Smooth muscle cell (in vitro differentiated cells): ENCODE measurements at regions not wholly inside any gene's neighbourhood (a gene's known extent, or its start where the extent isn't known, plus 50 kb on each side); places are given as distances from the start of the nearest gene placed in this dataset.

Experiments
- DNase-seq: peaks from one replicate; lab custom pipeline; 2025; ENCODE audit not compliant: unreplicated experiment; lab: John Stamatoyannopoulos, UW
- H2AFZ ChIP-seq: fragments of 200-600 bp; sonication (generic); 2 replicates; pipeline ENCODE4 v1.6.0; 2016; ENCODE audit warnings: antibody characterized with exemption, low read depth, mild to moderate bottlenecking
- H3F3A ChIP-seq: fragments of 200-600 bp; sonication (generic); 2 replicates; pipeline ENCODE4 v1.6.0; 2017; ENCODE audit warnings: antibody characterized with exemption, low read depth
- H3K27ac ChIP-seq: fragments of 200-600 bp; sonication (generic); 2 replicates; pipeline ENCODE4 v1.5.1; 2016; ENCODE audit warnings: low read depth, mild to moderate bottlenecking
- H3K27me3 ChIP-seq: fragments of 200-600 bp; sonication (generic); 2 replicates; pipeline ENCODE4 v1.6.1; 2016; ENCODE audit warnings: low read depth, mild to moderate bottlenecking
- H3K36me3 ChIP-seq: fragments of 200-600 bp; sonication (generic); 2 replicates; pipeline ENCODE4 v1.5.1; 2016; ENCODE audit warnings: low read depth
- H3K4me1 ChIP-seq: fragments of 200-600 bp; sonication (generic); 2 replicates; pipeline ENCODE4 v1.5.1; 2016; ENCODE audit warnings: low read depth
- H3K4me2 ChIP-seq: fragments of 200-600 bp; sonication (generic); 2 replicates; pipeline ENCODE4 v1.6.0; 2016; ENCODE audit warnings: mild to moderate bottlenecking
- H3K4me3 ChIP-seq: fragments of 200-600 bp; sonication (generic); 2 replicates; pipeline ENCODE4 v1.5.1; 2016; ENCODE audit warnings: mild to moderate bottlenecking
- H3K79me2 ChIP-seq: fragments of 200-600 bp; sonication (generic); 2 replicates; pipeline ENCODE4 v1.6.0; 2016; ENCODE audit warnings: low read depth, mild to moderate bottlenecking
- H3K9ac ChIP-seq: fragments of 200-600 bp; sonication (generic); 2 replicates; pipeline ENCODE4 v1.6.0; 2016; ENCODE audit warnings: low read depth
- H3K9me3 ChIP-seq: fragments of 200-600 bp; sonication (generic); replicated peaks from 2 replicates; pipeline ENCODE4 v1.5.1; 2016; ENCODE audit warnings: low read depth
- H4K20me1 ChIP-seq: fragments of 200-600 bp; sonication (generic); 2 replicates; pipeline ENCODE4 v1.6.0; 2016; ENCODE audit warnings: low read depth
- CTCF ChIP-seq: fragments of 200-600 bp; sonication (generic); IDR thresholded peaks from 2 replicates; pipeline ENCODE4 v1.5.1; 2017; ENCODE audit warnings: borderline replicate concordance, mild to moderate bottlenecking, antibody characterized with exemption; ENCODE audit not compliant: insufficient read depth, poor library complexity, severe bottlenecking
- WGBS: methylation state at CpG from one replicate; pipeline ENCODE4 v1.1.7; 2016; ENCODE audit warnings: low lambda C conversion rate; 5-methylcytosine and 5-hydroxymethylcytosine counted together

- Histone ChIP-seq H3K36me3 (no peaks in the 10 kb centered on the region), H3K4me2 (no peak overlapping the region), H3K9me3 (no peaks in the 10 kb centered on the region), H3K27ac (no peak overlapping the region), H4K20me1 (no peaks in the 10 kb centered on the region), H3K4me1 (no peaks in the 10 kb centered on the region), H3K4me3 (no peak overlapping the region), H3K9ac (no peak overlapping the region), H3F3A (no peaks in the 10 kb centered on the region), H3K27me3 (no peaks in the 10 kb centered on the region), H2AFZ (no peak overlapping the region), H3K79me2 (no peaks in the 10 kb centered on the region)
- no peak for TF ChIP-seq CTCF
- 100% methylated on average over 2 of the region's 2 CpGs for WGBS
- DNase-seq: no peak
Observed at GRCh38 chrX:87370865-87371264, 146.7 kb upstream of the KLHL4 start.

- no peak for TF ChIP-seq CTCF
- no peak overlapping the region for H3K27ac ChIP-seq
- no peaks in the 10 kb centered on the region for H3K9me3 ChIP-seq
- no peak overlapping the region for H3K4me3 ChIP-seq
- H3F3A ChIP-seq: no peaks in the 10 kb centered on the region
- H2AFZ ChIP-seq: no peak overlapping the region
- H4K20me1 ChIP-seq: no peaks in the 10 kb centered on the region
- no peaks in the 10 kb centered on the region for H3K79me2 ChIP-seq
- no peaks in the 10 kb centered on the region for H3K36me3 ChIP-seq
- H3K4me2 ChIP-seq: no peak overlapping the region
- H3K4me1 ChIP-seq: no peaks in the 10 kb centered on the region
- no peaks in the 10 kb centered on the region for H3K27me3 ChIP-seq
- DNase-seq: no peak
- no peak overlapping the region for H3K9ac ChIP-seq
Observed at GRCh38 chrX:87374324-87374723, 143.3 kb upstream of the KLHL4 start.

GRCh38 chrX:87376896-87377295, 140.7 kb upstream of the KLHL4 start:
- H3F3A ChIP-seq: no peaks in the 10 kb centered on the region
- TF ChIP-seq CTCF: no peak
- H3K9me3 ChIP-seq: no peaks in the 10 kb centered on the region
- no peak overlapping the region for H3K9ac ChIP-seq
- no peak overlapping the region for H3K4me3 ChIP-seq
- no peaks in the 10 kb centered on the region for H3K4me1 ChIP-seq
- H3K79me2 ChIP-seq: no peaks in the 10 kb centered on the region
- H3K27me3 ChIP-seq: no peaks in the 10 kb centered on the region
- H2AFZ ChIP-seq: no peak overlapping the region
- H3K36me3 ChIP-seq: no peaks in the 10 kb centered on the region
- no peak for DNase-seq
- WGBS: 86% methylated on average over 4 of the region's 4 CpGs
- H3K4me2 ChIP-seq: no peak overlapping the region
- H4K20me1 ChIP-seq: no peaks in the 10 kb centered on the region
- H3K27ac ChIP-seq: no peak overlapping the region

- H2AFZ ChIP-seq: no peak overlapping the region
- H3K9ac ChIP-seq: no peak overlapping the region
- no peaks in the 10 kb centered on the region for H3F3A ChIP-seq
- H3K27me3 ChIP-seq: no peaks in the 10 kb centered on the region
- no peak overlapping the region for H3K27ac ChIP-seq
- no peak overlapping the region for H3K4me3 ChIP-seq
- H3K4me1 ChIP-seq: peaks cover 15% of the 10 kb centered on the region
- DNase-seq: no peak
- no peaks in the 10 kb centered on the region for H3K79me2 ChIP-seq
- H3K36me3 ChIP-seq: no peaks in the 10 kb centered on the region
- TF ChIP-seq CTCF: no peak
- H3K4me2 ChIP-seq: no peak overlapping the region
- H3K9me3 ChIP-seq: no peaks in the 10 kb centered on the region
- 81% methylated on average over 1 of the region's 1 CpG for WGBS
- no peaks in the 10 kb centered on the region for H4K20me1 ChIP-seq
Observed at GRCh38 chrX:87388381-87388780, 129.2 kb upstream of the KLHL4 start.
